OCI-LY7 (cell line): ENCODE measurements at regions not wholly inside any gene's neighbourhood (a gene's known extent, or its start where the extent isn't known, plus 50 kb on each side); places are given as distances from the start of the nearest gene placed in this dataset.
"Not testable (repeated sequence)": the region's sequence is repeated elsewhere in the genome, so short reads cannot be mapped to it uniquely, and the experiment has no call there.

Experiments
- EZH2phosphoT487 ChIP-seq: fragments of 200-600 bp; sonication (generic); IDR thresholded peaks from 2 replicates; pipeline ENCODE4 v1.6.1; 2018; ENCODE audit warnings: low read depth, borderline replicate concordance, mild to moderate bottlenecking, mixed run types, antibody characterized with exemption, low read length, moderate library complexity, mixed read lengths
- TF ChIP-seq, protein P1 (sequence below): fragments of 200-600 bp; sonication (generic); conservative IDR thresholded peaks from 2 replicates; pipeline ENCODE4 v1.5.1; 2014; ENCODE audit warnings: mild to moderate bottlenecking, antibody characterized with exemption, low read length, moderate library complexity, mixed read lengths

GRCh38 chr15:57896899-57897298 lies 168.6 kb downstream of the ALDH1A2 start:
- TF ChIP-seq, protein P1, sequence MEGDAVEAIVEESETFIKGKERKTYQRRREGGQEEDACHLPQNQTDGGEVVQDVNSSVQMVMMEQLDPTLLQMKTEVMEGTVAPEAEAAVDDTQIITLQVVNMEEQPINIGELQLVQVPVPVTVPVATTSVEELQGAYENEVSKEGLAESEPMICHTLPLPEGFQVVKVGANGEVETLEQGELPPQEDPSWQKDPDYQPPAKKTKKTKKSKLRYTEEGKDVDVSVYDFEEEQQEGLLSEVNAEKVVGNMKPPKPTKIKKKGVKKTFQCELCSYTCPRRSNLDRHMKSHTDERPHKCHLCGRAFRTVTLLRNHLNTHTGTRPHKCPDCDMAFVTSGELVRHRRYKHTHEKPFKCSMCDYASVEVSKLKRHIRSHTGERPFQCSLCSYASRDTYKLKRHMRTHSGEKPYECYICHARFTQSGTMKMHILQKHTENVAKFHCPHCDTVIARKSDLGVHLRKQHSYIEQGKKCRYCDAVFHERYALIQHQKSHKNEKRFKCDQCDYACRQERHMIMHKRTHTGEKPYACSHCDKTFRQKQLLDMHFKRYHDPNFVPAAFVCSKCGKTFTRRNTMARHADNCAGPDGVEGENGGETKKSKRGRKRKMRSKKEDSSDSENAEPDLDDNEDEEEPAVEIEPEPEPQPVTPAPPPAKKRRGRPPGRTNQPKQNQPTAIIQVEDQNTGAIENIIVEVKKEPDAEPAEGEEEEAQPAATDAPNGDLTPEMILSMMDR: not testable (repeated sequence)
- not testable (repeated sequence) for TF ChIP-seq EZH2phosphoT487
